Epithelial cell of proximal tubule (primary cell): ENCODE measurements at regions not wholly inside any gene's neighbourhood (a gene's known extent, or its start where the extent isn't known, plus 50 kb on each side); places are given as distances from the start of the nearest gene placed in this dataset.
A peak's percentile ranks its signal among the peaks of the same experiment; 100 is the strongest.

Source experiments
- DNase-seq: peaks from one replicate; pipeline ENCODE4 v3.0.0-alpha.2; 2011; ENCODE audit warnings: low read depth
- H3K4me3 ChIP-seq: 2 replicates; pipeline ENCODE4 v1.5.1; 2011; ENCODE audit warnings: low read depth, mild to moderate bottlenecking, low read length
- TF ChIP-seq, protein P1 (sequence below): conservative IDR thresholded peaks from 2 replicates; pipeline ENCODE4 v1.5.1; 2012; ENCODE audit warnings: low read depth, mild to moderate bottlenecking, low read length

DNA sequence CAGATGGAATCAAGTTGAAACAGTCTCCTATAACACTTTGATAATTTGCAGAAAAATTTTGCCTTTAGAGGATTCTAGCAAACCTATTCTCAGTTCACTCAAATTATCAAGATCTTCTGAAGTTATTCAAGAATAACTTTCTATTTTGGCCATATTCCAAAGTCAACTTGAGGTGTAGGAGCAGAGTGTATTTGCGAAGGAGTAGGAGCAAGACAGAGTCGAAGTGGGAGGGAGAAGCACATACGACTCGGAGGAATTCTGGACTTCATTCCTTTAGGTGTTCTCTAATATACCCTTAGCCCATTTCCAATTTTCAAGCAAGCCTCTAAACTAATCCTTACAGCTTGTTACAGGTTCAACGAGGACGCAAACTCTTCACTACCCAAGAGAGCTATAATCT is 252.9 kb downstream of the GPM6A start:
- H3K4me3 ChIP-seq: no peak overlapping the region
- TF ChIP-seq, protein P1, sequence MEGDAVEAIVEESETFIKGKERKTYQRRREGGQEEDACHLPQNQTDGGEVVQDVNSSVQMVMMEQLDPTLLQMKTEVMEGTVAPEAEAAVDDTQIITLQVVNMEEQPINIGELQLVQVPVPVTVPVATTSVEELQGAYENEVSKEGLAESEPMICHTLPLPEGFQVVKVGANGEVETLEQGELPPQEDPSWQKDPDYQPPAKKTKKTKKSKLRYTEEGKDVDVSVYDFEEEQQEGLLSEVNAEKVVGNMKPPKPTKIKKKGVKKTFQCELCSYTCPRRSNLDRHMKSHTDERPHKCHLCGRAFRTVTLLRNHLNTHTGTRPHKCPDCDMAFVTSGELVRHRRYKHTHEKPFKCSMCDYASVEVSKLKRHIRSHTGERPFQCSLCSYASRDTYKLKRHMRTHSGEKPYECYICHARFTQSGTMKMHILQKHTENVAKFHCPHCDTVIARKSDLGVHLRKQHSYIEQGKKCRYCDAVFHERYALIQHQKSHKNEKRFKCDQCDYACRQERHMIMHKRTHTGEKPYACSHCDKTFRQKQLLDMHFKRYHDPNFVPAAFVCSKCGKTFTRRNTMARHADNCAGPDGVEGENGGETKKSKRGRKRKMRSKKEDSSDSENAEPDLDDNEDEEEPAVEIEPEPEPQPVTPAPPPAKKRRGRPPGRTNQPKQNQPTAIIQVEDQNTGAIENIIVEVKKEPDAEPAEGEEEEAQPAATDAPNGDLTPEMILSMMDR: no peak
- DNase-seq: no peak

DNA sequence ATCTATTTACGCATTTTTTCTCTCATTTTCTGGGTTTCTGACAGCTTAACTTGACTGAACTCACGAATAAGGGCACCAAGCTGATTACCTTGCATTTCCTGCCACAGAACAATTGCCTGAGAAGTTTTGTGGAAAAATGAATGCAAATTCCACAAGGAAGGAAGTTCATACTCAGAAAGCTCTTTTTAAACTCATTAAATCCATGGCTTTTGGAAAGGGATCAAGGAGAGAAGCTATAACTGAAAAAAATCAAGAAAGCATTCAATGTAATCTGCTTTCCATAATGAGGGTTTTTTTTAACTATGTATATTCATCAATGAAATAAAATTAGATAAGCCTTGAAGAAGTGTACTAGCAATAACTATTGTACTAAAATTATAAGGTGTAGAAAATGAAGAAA is 252.5 kb downstream of the GPM6A start:
- no peak overlapping the region for H3K4me3 ChIP-seq
- DNase-seq: no peak
- TF ChIP-seq, protein P1: no peak

DNA sequence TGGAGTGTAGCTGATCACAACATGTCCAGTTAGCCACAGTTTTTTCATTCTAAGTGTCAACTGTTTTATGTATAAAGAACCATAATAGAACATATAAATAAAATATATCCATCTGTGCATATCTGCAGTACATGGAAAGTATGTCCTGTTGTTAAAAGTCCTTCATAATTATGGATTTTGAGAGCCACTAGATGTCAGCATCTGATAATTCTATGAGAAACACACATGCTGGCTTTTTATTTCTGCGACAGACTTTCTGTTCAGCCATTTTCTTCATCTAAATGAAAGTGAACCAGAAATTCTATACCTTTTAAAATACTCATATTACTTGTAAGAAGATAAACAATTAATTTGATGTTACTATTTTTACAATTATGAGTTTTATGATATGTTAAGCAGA is 251.5 kb downstream of the GPM6A start:
- DNase-seq: no peak
- TF ChIP-seq, protein P1: peak; percentile 36
- H3K4me3 ChIP-seq: no peak overlapping the region

DNA sequence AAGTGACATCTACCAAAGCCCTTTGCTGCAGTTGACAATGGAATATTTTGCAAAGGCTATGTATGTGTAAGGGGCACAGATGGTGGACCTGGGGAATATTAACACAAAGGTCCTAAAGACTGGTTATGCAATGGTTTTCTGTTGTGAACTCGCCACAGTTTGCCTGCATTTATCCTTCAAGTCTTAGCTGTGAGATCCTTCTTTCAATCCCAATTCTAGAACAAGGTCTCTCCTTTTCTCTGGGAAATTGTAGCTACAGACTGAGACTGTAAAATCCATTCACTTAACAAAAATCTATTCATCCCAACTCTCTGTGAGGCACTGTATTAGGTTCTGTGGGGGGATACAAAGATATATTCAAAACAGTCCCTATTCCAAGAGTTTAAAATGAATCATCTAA is 250.4 kb downstream of the GPM6A start:
- no peak for DNase-seq
- H3K4me3 ChIP-seq: no peak overlapping the region
- TF ChIP-seq, protein P1: no peak

DNA sequence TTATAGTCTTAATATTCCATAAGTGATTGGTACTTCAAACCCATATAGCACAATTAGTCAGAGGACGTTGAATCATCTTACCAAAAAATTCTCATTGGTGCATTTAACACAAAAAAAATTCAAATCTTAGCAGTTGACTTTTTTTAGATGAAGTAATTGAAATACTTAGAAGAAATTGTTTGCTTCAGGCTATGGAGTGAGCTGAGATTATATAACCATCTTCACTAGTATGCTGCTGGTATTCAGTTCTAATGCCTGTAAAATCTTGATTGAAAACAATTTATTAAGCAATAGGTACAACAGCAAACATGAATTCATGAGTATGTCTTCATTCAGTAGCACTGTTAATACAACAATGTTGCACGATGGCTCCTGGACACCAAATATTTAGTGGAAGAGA is 250.0 kb downstream of the GPM6A start:
- H3K4me3 ChIP-seq: no peak overlapping the region
- DNase-seq: no peak
- TF ChIP-seq, protein P1: no peak

DNA sequence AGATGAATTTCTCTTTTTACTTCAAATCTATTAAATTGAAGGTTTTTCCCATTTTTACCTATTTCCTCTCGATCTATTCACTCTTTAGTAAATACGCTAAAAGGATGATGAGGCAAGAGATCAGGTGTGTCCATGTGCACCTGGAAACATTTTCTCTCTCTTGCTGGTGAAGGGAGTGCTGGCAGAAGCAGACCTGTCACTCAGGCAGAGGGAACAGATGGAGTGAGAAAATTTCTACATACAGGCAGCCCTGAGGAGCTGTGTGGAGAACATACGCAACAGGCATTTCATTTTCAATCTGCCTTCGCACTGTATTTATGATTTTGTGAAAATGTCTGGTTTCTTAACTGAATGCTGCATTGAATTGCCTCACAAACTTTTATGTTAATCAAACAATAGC is 249.5 kb downstream of the GPM6A start:
- TF ChIP-seq, protein P1: no peak
- H3K4me3 ChIP-seq: no peak overlapping the region

More for the DNA sequence above, 249.5 kb downstream of the GPM6A start:
- no peak for DNase-seq
